ENCODE measurements at regions not wholly inside any gene's neighbourhood (a gene's known extent, or its start where the extent isn't known, plus 50 kb on each side); places are given as distances from the start of the nearest gene placed in this dataset.

- no peak for TF ChIP-seq CTCF (conservative IDR thresholded peaks at IDR 0.05; ENCODE audit: low read length)
- no peak for TF ChIP-seq EZH2phosphoT487 (IDR thresholded peaks at IDR 0.05; ENCODE audit: borderline replicate concordance)
Observed at GRCh38 chr1:58901008-58901407, 117.2 kb upstream of the JUN start.

All from Loucy (cell line).